Fibroblast of lung (primary cell): ENCODE measurements at regions not wholly inside any gene's neighbourhood (a gene's known extent, or its start where the extent isn't known, plus 50 kb on each side); places are given as distances from the start of the nearest gene placed in this dataset.

Source experiments
- DNase-seq, 2 donors: peaks; one replicate each; pipeline versions ENCODE4 v3.0.0 to v3.0.0-alpha.2; 2010; ENCODE audit warnings: low read depth in 2 of 2
- H2AFZ ChIP-seq: 2 replicates; pipeline ENCODE4 v1.5.1; 2012; ENCODE audit warnings: low read length, control low read depth, inconsistent platforms
- H3K27ac ChIP-seq: 2 replicates; pipeline ENCODE4 v1.5.1; 2011; ENCODE audit warnings: low read length, control low read depth; ENCODE audit not compliant: insufficient read depth
- H3K27me3 ChIP-seq: 2 replicates; pipeline ENCODE4 v1.5.1; 2011; ENCODE audit warnings: mild to moderate bottlenecking, low read length; ENCODE audit not compliant: control insufficient read depth, insufficient read depth
- H3K36me3 ChIP-seq: 2 replicates; pipeline ENCODE4 v1.5.1; 2011; ENCODE audit warnings: low read length; ENCODE audit not compliant: control insufficient read depth, insufficient read depth
- H3K4me1 ChIP-seq: 2 replicates; pipeline ENCODE4 v1.5.1; 2011; ENCODE audit warnings: low read length; ENCODE audit not compliant: control insufficient read depth, insufficient read depth; ENCODE audit errors: extremely low read depth
- H3K4me2 ChIP-seq: 2 replicates; pipeline ENCODE4 v1.5.1; 2011; ENCODE audit warnings: low read length, control low read depth; ENCODE audit not compliant: insufficient read depth; ENCODE audit errors: extremely low read depth
- H3K4me3 ChIP-seq, 4 experiments: fragments of 200-600 bp in 1 of 4; sonication (generic) in 1 of 4; replicated peaks in 1 of 4; 2 replicates each; pipeline ENCODE4 v1.5.1; 2011 to 2016; ENCODE audit warnings: low read length in 4 of 4, low read depth in 3 of 4, mild to moderate bottlenecking in 3 of 4, control low read depth in 2 of 4, inconsistent platforms in 1 of 4, mixed read lengths in 1 of 4; ENCODE audit not compliant: insufficient read depth in 1 of 4; ENCODE audit errors: control extremely low read depth in 1 of 4
- H3K79me2 ChIP-seq: 2 replicates; pipeline ENCODE4 v1.5.1; 2012; ENCODE audit warnings: mild to moderate bottlenecking, low read length, inconsistent platforms; ENCODE audit not compliant: control insufficient read depth, insufficient read depth
- H3K9ac ChIP-seq: 2 replicates; pipeline ENCODE4 v1.5.1; 2011; ENCODE audit warnings: mild to moderate bottlenecking, low read length, control low read depth; ENCODE audit not compliant: insufficient read depth
- H3K9me3 ChIP-seq: 2 replicates; pipeline ENCODE4 v1.5.1; 2012; ENCODE audit warnings: low read depth, low read length; ENCODE audit not compliant: control insufficient read depth, insufficient read depth
- H4K20me1 ChIP-seq: 2 replicates; pipeline ENCODE4 v1.5.1; 2011; ENCODE audit warnings: low read length; ENCODE audit not compliant: control insufficient read depth, insufficient read depth; ENCODE audit errors: extremely low read depth
- CTCF ChIP-seq, 2 donors: IDR thresholded peaks in 1 of 2; conservative IDR thresholded peaks in 1 of 2; 1 replicate in 1 of 2; 2 replicates in 1 of 2; pipeline ENCODE4 v1.5.1; 2011 to 2012; ENCODE audit warnings: low read length in 2 of 2, control low read depth in 1 of 2, inconsistent platforms in 1 of 2, low read depth in 1 of 2, mild to moderate bottlenecking in 1 of 2
- EZH2 ChIP-seq: IDR thresholded peaks from 2 replicates; pipeline ENCODE4 v1.5.1; 2012; ENCODE audit warnings: low read length, control low read depth, mild to moderate bottlenecking; ENCODE audit errors: missing control alignments

GRCh38 chr16:86243123-86243473, 267.2 kb upstream of the FOXF1 start:
- no peak overlapping the region for H2AFZ ChIP-seq
- no peak for TF ChIP-seq CTCF (conservative IDR thresholded peaks at IDR 0.05 in 1 of 2, IDR thresholded peaks at IDR 0.05 in 1 of 2; ENCODE audit: low read depth in 1 of 2, low read length in 2 of 2)
- TF ChIP-seq EZH2, result no peak
- H3K4me1 ChIP-seq, result no peaks in the 10 kb centered on the region
- H3K36me3 ChIP-seq, result no peaks in the 10 kb centered on the region
- H3K79me2 ChIP-seq, result no peaks in the 10 kb centered on the region
- H3K4me3 ChIP-seq, result no peak overlapping the region
- DNase-seq, result no peak
- H4K20me1 ChIP-seq, result no peaks in the 10 kb centered on the region
- no peaks in the 10 kb centered on the region for H3K9me3 ChIP-seq
- H3K27ac ChIP-seq, result no peak overlapping the region
- no peak overlapping the region for H3K4me2 ChIP-seq
- no peaks in the 10 kb centered on the region for H3K27me3 ChIP-seq
- H3K9ac ChIP-seq, result no peak overlapping the region

- no peaks in the 10 kb centered on the region for H3K36me3 ChIP-seq
- no peaks in the 10 kb centered on the region for H3K4me1 ChIP-seq
- H2AFZ ChIP-seq, result no peak overlapping the region
- H3K4me2 ChIP-seq, result no peak overlapping the region
- no peak overlapping the region for H3K4me3 ChIP-seq
- TF ChIP-seq CTCF (conservative IDR thresholded peaks at IDR 0.05 in 1 of 2, IDR thresholded peaks at IDR 0.05 in 1 of 2; ENCODE audit: low read depth in 1 of 2, low read length in 2 of 2) (no peak), EZH2 (no peak)
- no peak for DNase-seq
- no peaks in the 10 kb centered on the region for H3K27me3 ChIP-seq
- no peaks in the 10 kb centered on the region for H4K20me1 ChIP-seq
- no peak overlapping the region for H3K27ac ChIP-seq
- no peaks in the 10 kb centered on the region for H3K9me3 ChIP-seq
- H3K9ac ChIP-seq, result no peak overlapping the region
- no peaks in the 10 kb centered on the region for H3K79me2 ChIP-seq
Measured at GRCh38 chr16:86243571-86244154, 266.7 kb upstream of the FOXF1 start.

- Histone ChIP-seq H3K79me2 (no peaks in the 10 kb centered on the region), H3K9me3 (no peaks in the 10 kb centered on the region), H3K4me3 (no peak overlapping the region), H3K9ac (no peak overlapping the region), H4K20me1 (no peaks in the 10 kb centered on the region), H3K4me1 (no peaks in the 10 kb centered on the region), H3K27me3 (no peaks in the 10 kb centered on the region), H3K36me3 (no peaks in the 10 kb centered on the region), H3K4me2 (no peak overlapping the region), H3K27ac (no peak overlapping the region), H2AFZ (no peak overlapping the region)
- DNase-seq, result no peak
- TF ChIP-seq EZH2, result no peak
- no peak for TF ChIP-seq CTCF (conservative IDR thresholded peaks at IDR 0.05 in 1 of 2, IDR thresholded peaks at IDR 0.05 in 1 of 2; ENCODE audit: low read depth in 1 of 2, low read length in 2 of 2)
Measured at GRCh38 chr16:86244158-86244557, 266.2 kb upstream of the FOXF1 start.
